Activated CD8-positive, alpha-beta T cell treated with anti-CD3 and anti-CD28 coated beads for 36 hours (primary cell): ENCODE measurements at regions not wholly inside any gene's neighbourhood (a gene's known extent, or its start where the extent isn't known, plus 50 kb on each side); places are given as distances from the start of the nearest gene placed in this dataset.

Experiments used
- ATAC-seq: fragments of 200-7000 bp; cut with Tn5 transposase; one replicate; pipeline ENCODE4 v1.10.0; 2021; ENCODE audit warnings: mild to moderate bottlenecking, moderate library complexity
- CTCF ChIA-PET: fragments of 350-600 bp; sonication (Branson Sonifier 250); formaldehyde crosslinking; loops from one replicate; lab custom pipeline; 2021; ENCODE audit warnings: antibody characterized with exemption; lab: Charles Lee
- POLR2A ChIA-PET: fragments of 350-600 bp; sonication (Branson Sonifier 250); formaldehyde crosslinking; loops from one replicate; lab custom pipeline; 2021; ENCODE audit warnings: antibody characterized with exemption; lab: Charles Lee
- DNase-seq: peaks from one replicate; pipeline ENCODE4 v3.0.0-alpha.2; 2020
- H3K27ac Mint-ChIP-seq: one replicate; pipeline ENCODE4 v1.8.0; 2021; ENCODE audit warnings: mild to moderate bottlenecking, mixed read lengths
- H3K27me3 Mint-ChIP-seq: one replicate; pipeline ENCODE4 v1.8.0; 2021; ENCODE audit warnings: mixed read lengths
- H3K36me3 Mint-ChIP-seq: one replicate; pipeline ENCODE4 v1.8.0; 2021; ENCODE audit warnings: low read depth, mixed read lengths
- H3K4me1 Mint-ChIP-seq: one replicate; pipeline ENCODE4 v1.8.0; 2021; ENCODE audit warnings: low read depth, mixed read lengths
- H3K4me3 Mint-ChIP-seq: one replicate; pipeline ENCODE4 v1.8.0; 2021; ENCODE audit warnings: mild to moderate bottlenecking, moderate library complexity, mixed read lengths
- H3K9me3 Mint-ChIP-seq: one replicate; pipeline ENCODE4 v1.8.0; 2021; ENCODE audit warnings: mixed read lengths
- CTCF ChIP-seq: fragments of 200-600 bp; IDR thresholded peaks from one replicate; pipeline ENCODE4 v1.8.0; 2022; ENCODE audit warnings: antibody characterized with exemption, mild to moderate bottlenecking
- intact Hi-C: fragments of 100-400 bp; cut with micrococcal nuclease; formaldehyde crosslinking; loops from one replicate; pipeline ENCODE4 v1.10.0; 2022

GRCh38 chr2:150274108-150274507 is 213.4 kb downstream of the RND3 start:
- POLR2A ChIA-PET: no interaction called here
- H3K4me3 Mint-ChIP-seq: no peak overlapping the region
- no peaks in the 10 kb centered on the region for H3K27me3 Mint-ChIP-seq
- TF ChIP-seq CTCF: no peak
- CTCF ChIA-PET: no interaction called here
- ATAC-seq (no peak), DNase-seq (no peak)
- intact Hi-C loops: no loop called here
- H3K9me3 Mint-ChIP-seq: peaks cover 7% of the 10 kb centered on the region
- H3K36me3 Mint-ChIP-seq: no peaks in the 10 kb centered on the region
- H3K4me1 Mint-ChIP-seq: no peaks in the 10 kb centered on the region
- no peak overlapping the region for H3K27ac Mint-ChIP-seq

- ChIA-PET CTCF (no interaction called here), POLR2A (no interaction called here)
- TF ChIP-seq CTCF: no peak
- H3K36me3 Mint-ChIP-seq: no peaks in the 10 kb centered on the region
- DNase-seq: no peak
- no peak overlapping the region for H3K27ac Mint-ChIP-seq
- H3K9me3 Mint-ChIP-seq: peaks cover 2% of the 10 kb centered on the region
- no peak for ATAC-seq
- H3K4me1 Mint-ChIP-seq: no peaks in the 10 kb centered on the region
- no peak overlapping the region for H3K4me3 Mint-ChIP-seq
- intact Hi-C loops: no loop called here
- H3K27me3 Mint-ChIP-seq: no peaks in the 10 kb centered on the region
These were observed 215.3 kb downstream of the RND3 start for GRCh38 chr2:150271952-150272802.

GRCh38 chr2:150267651-150268415 is 219.6 kb downstream of the RND3 start:
- ChIA-PET CTCF (no interaction called here), POLR2A (no interaction called here)
- intact Hi-C loops: no loop called here
- Mint-ChIP-seq H3K4me1 (no peaks in the 10 kb centered on the region), H3K36me3 (no peaks in the 10 kb centered on the region), H3K4me3 (no peak overlapping the region), H3K27ac (no peak overlapping the region), H3K9me3 (no peaks in the 10 kb centered on the region), H3K27me3 (no peaks in the 10 kb centered on the region)
- no peak for ATAC-seq
- DNase-seq: no peak
- no peak for TF ChIP-seq CTCF

GRCh38 chr2:150266931-150267330 is 220.5 kb downstream of the RND3 start:
- POLR2A ChIA-PET: no interaction called here

More at GRCh38 chr2:150266931-150267330, 220.5 kb downstream of the RND3 start:
- Mint-ChIP-seq H3K36me3 (no peaks in the 10 kb centered on the region), H3K4me1 (no peaks in the 10 kb centered on the region), H3K27ac (no peak overlapping the region), H3K27me3 (no peaks in the 10 kb centered on the region), H3K9me3 (no peaks in the 10 kb centered on the region), H3K4me3 (no peak overlapping the region)
- intact Hi-C loops: no loop called here
- ATAC-seq (no peak), DNase-seq (no peak)
- CTCF ChIA-PET: no interaction called here
- no peak for TF ChIP-seq CTCF
